Activated B cell treated with CpG ODN at 0.5 μM for 24 hours (primary cell): ENCODE measurements at regions not wholly inside any gene's neighbourhood (a gene's known extent, or its start where the extent isn't known, plus 50 kb on each side); places are given as distances from the start of the nearest gene placed in this dataset.

Experiments used
- ATAC-seq: fragments of 200-7000 bp; cut with Tn5 transposase; one replicate; pipeline ENCODE4 v1.10.0; 2021; ENCODE audit warnings: low read depth, mild to moderate bottlenecking, moderate library complexity
- CTCF ChIA-PET: fragments of 350-600 bp; sonication (Branson Sonifier 250); formaldehyde crosslinking; loops from one replicate; lab custom pipeline; 2021; ENCODE audit warnings: antibody characterized with exemption; lab: Charles Lee
- POLR2A ChIA-PET: fragments of 350-600 bp; sonication (Branson Sonifier 250); formaldehyde crosslinking; loops from one replicate; lab custom pipeline; 2021; ENCODE audit warnings: antibody characterized with exemption; lab: Charles Lee
- DNase-seq: peaks from one replicate; pipeline ENCODE4 v3.0.0; 2022
- H3K27ac Mint-ChIP-seq: one replicate; pipeline ENCODE4 v1.8.0; 2020; ENCODE audit warnings: mixed read lengths
- H3K27me3 Mint-ChIP-seq: one replicate; pipeline ENCODE4 v1.8.0; 2021; ENCODE audit warnings: mixed read lengths
- H3K36me3 Mint-ChIP-seq: one replicate; pipeline ENCODE4 v1.8.0; 2021; ENCODE audit warnings: low read depth, mixed read lengths
- H3K4me1 Mint-ChIP-seq: one replicate; pipeline ENCODE4 v1.8.0; 2021; ENCODE audit warnings: mixed read lengths
- H3K4me3 Mint-ChIP-seq: one replicate; pipeline ENCODE4 v1.8.0; 2020; ENCODE audit warnings: mild to moderate bottlenecking, mixed read lengths
- H3K9me3 Mint-ChIP-seq: one replicate; pipeline ENCODE4 v1.8.0; 2020; ENCODE audit warnings: mixed read lengths
- intact Hi-C: fragments of 100-400 bp; cut with micrococcal nuclease; formaldehyde crosslinking; loops from one replicate; pipeline ENCODE4 v1.15.1; 2024
- TF ChIP-seq, protein P1 (sequence below): fragments of 200-600 bp; IDR thresholded peaks from one replicate; pipeline ENCODE4 v1.8.0; 2022; ENCODE audit warnings: antibody characterized with exemption, mild to moderate bottlenecking

DNA sequence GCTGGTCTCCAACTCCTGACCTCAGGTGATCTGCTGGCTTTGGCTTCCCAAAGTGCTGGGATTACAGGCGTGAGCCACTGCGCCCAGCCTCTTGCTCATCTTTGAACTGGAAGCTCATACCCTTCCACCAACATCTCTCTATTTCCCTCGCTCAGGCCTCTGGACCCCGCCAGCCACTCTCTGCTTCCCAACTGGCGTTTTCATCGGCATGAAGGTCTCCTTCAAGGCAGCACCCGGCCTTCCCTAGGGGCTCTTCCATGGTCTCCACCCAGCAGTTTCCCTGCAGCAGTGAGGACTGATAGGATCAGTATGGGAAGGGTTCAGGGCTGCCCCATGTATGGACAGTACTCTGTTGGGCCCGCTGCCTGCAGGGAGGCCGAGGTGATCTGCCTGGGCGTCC, 65.8 kb upstream of the HS6ST1 start:
- ATAC-seq (no peak), DNase-seq (no peak)
- Mint-ChIP-seq H3K27ac (no peak overlapping the region), H3K4me1 (no peaks in the 10 kb centered on the region), H3K27me3 (no peaks in the 10 kb centered on the region), H3K4me3 (no peak overlapping the region), H3K9me3 (no peaks in the 10 kb centered on the region), H3K36me3 (no peaks in the 10 kb centered on the region)
- ChIA-PET CTCF (no interaction called here), POLR2A (no interaction called here)
- TF ChIP-seq, protein P1, sequence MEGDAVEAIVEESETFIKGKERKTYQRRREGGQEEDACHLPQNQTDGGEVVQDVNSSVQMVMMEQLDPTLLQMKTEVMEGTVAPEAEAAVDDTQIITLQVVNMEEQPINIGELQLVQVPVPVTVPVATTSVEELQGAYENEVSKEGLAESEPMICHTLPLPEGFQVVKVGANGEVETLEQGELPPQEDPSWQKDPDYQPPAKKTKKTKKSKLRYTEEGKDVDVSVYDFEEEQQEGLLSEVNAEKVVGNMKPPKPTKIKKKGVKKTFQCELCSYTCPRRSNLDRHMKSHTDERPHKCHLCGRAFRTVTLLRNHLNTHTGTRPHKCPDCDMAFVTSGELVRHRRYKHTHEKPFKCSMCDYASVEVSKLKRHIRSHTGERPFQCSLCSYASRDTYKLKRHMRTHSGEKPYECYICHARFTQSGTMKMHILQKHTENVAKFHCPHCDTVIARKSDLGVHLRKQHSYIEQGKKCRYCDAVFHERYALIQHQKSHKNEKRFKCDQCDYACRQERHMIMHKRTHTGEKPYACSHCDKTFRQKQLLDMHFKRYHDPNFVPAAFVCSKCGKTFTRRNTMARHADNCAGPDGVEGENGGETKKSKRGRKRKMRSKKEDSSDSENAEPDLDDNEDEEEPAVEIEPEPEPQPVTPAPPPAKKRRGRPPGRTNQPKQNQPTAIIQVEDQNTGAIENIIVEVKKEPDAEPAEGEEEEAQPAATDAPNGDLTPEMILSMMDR: no peak
- intact Hi-C loops: no loop called here

DNA sequence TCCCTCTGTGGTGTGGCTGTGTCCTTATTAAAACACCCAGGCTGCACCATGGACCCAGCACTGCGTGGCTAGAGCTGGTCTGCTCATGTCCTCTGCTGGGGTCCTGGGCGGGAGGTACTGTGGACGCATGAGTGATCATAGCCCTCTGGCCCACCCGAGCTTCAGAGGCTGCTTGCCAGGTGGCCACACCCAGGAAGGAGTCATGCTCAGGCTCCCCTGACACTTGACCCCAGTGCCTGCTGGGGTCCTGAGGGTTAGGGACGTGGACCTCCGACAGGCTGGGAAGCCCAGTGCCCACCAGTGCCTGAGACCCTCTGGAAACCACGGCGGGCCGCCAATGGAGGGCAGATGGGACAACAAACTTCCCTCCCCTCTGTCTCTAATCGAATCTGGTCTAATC, 66.3 kb upstream of the HS6ST1 start:
- intact Hi-C loops: no loop called here
- no peaks in the 10 kb centered on the region for H3K27me3 Mint-ChIP-seq
- TF ChIP-seq, protein P1: no peak
- no peaks in the 10 kb centered on the region for H3K9me3 Mint-ChIP-seq
- no peaks in the 10 kb centered on the region for H3K4me1 Mint-ChIP-seq
- H3K36me3 Mint-ChIP-seq: no peaks in the 10 kb centered on the region
- H3K4me3 Mint-ChIP-seq: no peak overlapping the region
- no peak for DNase-seq
- CTCF ChIA-PET: no interaction called here
- POLR2A ChIA-PET: no interaction called here
- H3K27ac Mint-ChIP-seq: no peak overlapping the region
- ATAC-seq: no peak

DNA sequence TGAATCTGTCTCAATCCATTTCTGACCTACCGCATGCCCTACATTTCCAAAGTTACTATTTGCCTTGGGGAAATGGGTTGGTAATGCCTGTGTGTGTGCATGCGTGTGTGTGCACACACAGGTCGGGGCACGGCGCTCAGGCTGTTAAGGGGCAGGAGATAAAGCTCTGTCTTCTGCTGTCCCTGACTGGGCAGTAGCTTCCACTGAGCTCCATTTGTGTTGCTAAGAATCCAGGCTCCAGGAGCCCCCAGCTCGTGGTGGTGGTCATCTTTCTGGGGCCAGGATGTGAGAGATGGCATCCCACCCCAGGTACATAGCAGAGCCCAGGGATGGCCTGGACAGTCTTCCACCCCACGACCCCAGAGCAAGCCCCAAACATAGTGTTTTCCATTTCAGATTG, 66.7 kb upstream of the HS6ST1 start:
- CTCF ChIA-PET: no interaction called here
- TF ChIP-seq, protein P1: no peak
- ATAC-seq: no peak
- no peaks in the 10 kb centered on the region for H3K9me3 Mint-ChIP-seq
- H3K36me3 Mint-ChIP-seq: no peaks in the 10 kb centered on the region
- POLR2A ChIA-PET: no interaction called here
- intact Hi-C loops: no loop called here
- no peak for DNase-seq
- H3K4me1 Mint-ChIP-seq: no peaks in the 10 kb centered on the region
- no peak overlapping the region for H3K27ac Mint-ChIP-seq
- no peak overlapping the region for H3K4me3 Mint-ChIP-seq
- H3K27me3 Mint-ChIP-seq: no peaks in the 10 kb centered on the region

DNA sequence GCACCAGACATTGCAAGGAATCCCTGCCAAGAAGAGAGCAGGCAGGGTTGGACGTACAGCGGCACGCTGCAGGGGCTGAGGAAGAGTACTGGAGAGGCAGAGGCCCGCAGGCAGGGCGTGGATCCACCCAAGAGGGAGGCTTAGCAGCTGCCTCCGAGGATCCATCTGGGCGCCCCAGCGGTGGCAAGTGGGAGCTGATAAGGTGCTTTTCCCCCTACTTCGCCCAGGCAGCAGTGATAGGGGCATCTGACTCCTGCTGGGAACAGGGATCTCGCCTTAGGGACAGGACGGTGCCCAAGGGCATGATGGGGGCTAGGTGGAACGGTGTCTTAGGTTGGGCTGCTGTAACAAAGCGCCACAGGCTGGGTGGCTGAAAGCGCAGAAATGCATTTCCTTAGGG, 67.4 kb upstream of the HS6ST1 start:
- ATAC-seq (no peak), DNase-seq (no peak)
- Mint-ChIP-seq H3K27me3 (no peaks in the 10 kb centered on the region), H3K36me3 (no peaks in the 10 kb centered on the region), H3K9me3 (no peaks in the 10 kb centered on the region), H3K4me3 (no peak overlapping the region), H3K4me1 (no peaks in the 10 kb centered on the region), H3K27ac (no peak overlapping the region)
- TF ChIP-seq, protein P1: no peak
- CTCF ChIA-PET: no interaction called here
- intact Hi-C loops: no loop called here
- POLR2A ChIA-PET: no interaction called here

DNA sequence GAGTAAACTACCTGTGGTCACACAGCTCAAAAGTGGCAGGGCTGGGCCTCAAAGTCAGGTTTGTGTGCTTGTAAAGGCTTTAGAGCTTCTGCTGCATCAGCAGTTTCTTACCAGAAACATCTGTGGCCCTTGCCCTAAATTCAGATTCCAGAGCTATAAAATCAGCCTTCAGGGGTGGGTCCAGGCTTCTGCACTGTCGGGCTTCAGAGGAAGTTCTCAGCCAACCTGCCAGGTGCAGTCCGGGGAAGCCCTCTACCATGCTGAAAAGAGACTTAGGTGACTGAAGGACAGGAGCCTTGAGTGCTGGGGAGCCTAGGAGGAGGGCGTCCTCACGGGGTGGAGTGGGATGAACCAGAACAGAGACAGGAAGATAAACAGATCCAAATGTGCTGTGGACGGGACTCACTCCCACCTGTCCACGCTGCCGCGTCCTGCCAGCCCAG, 69.9 kb upstream of the HS6ST1 start:
- DNase-seq (no peak), ATAC-seq (no peak)
- Mint-ChIP-seq H3K27me3 (no peaks in the 10 kb centered on the region), H3K4me3 (no peak overlapping the region), H3K4me1 (no peaks in the 10 kb centered on the region), H3K36me3 (no peaks in the 10 kb centered on the region), H3K9me3 (no peaks in the 10 kb centered on the region), H3K27ac (no peak overlapping the region)
- ChIA-PET CTCF (no interaction called here), POLR2A (no interaction called here)
- intact Hi-C loops: no loop called here
- TF ChIP-seq, protein P1: no peak
